Vagina (tissue), 2 donors: ENCODE measurements at regions not wholly inside any gene's neighbourhood (a gene's known extent, or its start where the extent isn't known, plus 50 kb on each side); places are given as distances from the start of the nearest gene placed in this dataset.

Source experiments
- CTCF ChIP-seq, 3 experiments: fragments of 450-650 bp in 2 of 3; fragments of 200-600 bp in 1 of 3; sonication (generic) in 1 of 3; IDR thresholded peaks; one replicate each; pipeline ENCODE4 v1.5.1; 2017 to 2019; ENCODE audit warnings: antibody characterized with exemption in 3 of 3, mild to moderate bottlenecking in 2 of 3, moderate library complexity in 2 of 3
- POLR2A ChIP-seq, 2 donors: fragments of 450-650 bp; IDR thresholded peaks; one replicate each; pipeline ENCODE4 v1.6.1; 2017; ENCODE audit warnings: antibody characterized with exemption in 2 of 2, mild to moderate bottlenecking in 2 of 2, moderate library complexity in 2 of 2

DNA sequence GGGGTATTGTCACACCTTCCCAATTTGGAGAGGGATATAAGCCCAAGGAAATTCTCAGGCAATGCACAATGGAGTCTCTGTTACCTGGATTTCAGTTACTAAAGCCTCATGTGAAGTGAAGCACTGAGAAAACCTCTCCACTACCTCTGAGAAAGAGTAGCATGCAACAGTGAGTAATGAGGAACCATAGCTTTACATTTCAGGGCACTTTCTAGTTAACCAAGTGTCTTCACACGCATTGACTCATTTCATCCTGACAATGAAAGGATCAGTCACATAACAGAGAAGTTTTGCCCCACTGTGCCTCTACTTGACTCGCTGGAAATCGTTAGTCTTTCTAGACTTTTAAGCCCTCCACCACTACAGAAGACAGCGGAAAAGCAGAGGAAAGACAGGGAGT lies 86.2 kb upstream of the ARID1B start:
- TF ChIP-seq CTCF (IDR thresholded peaks at IDR 0.05) (no peak), POLR2A (IDR thresholded peaks at IDR 0.05) (no peak)
